ENCODE measurements at regions not wholly inside any gene's neighbourhood (a gene's known extent, or its start where the extent isn't known, plus 50 kb on each side); places are given as distances from the start of the nearest gene placed in this dataset.

- TF ChIP-seq ZBTB21 (CRISPR knock-in tag; IDR thresholded peaks at IDR 0.05; ENCODE audit: borderline replicate concordance) (no peak), PRDM15 (CRISPR knock-in tag; IDR thresholded peaks at IDR 0.05) (no peak), CTCF (IDR thresholded peaks at IDR 0.05) (no peak), ARID4B (CRISPR knock-in tag; IDR thresholded peaks at IDR 0.05; ENCODE audit: borderline replicate concordance) (no peak), FOXK1 (CRISPR knock-in tag; IDR thresholded peaks at IDR 0.05) (no peak), CREB1 (CRISPR knock-in tag; IDR thresholded peaks at IDR 0.05) (no peak), ATF2 (CRISPR knock-in tag; IDR thresholded peaks at IDR 0.05; ENCODE audit: borderline replicate concordance, low read depth) (no peak), CDX4 (CRISPR knock-in tag; IDR thresholded peaks at IDR 0.05; ENCODE audit: borderline replicate concordance) (no peak), MAX (CRISPR knock-in tag; IDR thresholded peaks at IDR 0.05) (no peak), AFF4 (CRISPR knock-in tag; IDR thresholded peaks at IDR 0.05; ENCODE audit: borderline replicate concordance) (no peak), USF2 (CRISPR knock-in tag; IDR thresholded peaks at IDR 0.05) (no peak), ATF1 (CRISPR knock-in tag; IDR thresholded peaks at IDR 0.05) (no peak), SMAD4 (CRISPR knock-in tag; IDR thresholded peaks at IDR 0.05) (no peak), CBFB (CRISPR knock-in tag; IDR thresholded peaks at IDR 0.05; ENCODE audit: low read depth) (no peak)
Observed at GRCh38 chr17:14621826-14622614, 321.1 kb downstream of the HS3ST3B1 start.

Measured in WTC11 (cell line).